ENCODE measurements at regions not wholly inside any gene's neighbourhood (a gene's known extent, or its start where the extent isn't known, plus 50 kb on each side); places are given as distances from the start of the nearest gene placed in this dataset.

DNA sequence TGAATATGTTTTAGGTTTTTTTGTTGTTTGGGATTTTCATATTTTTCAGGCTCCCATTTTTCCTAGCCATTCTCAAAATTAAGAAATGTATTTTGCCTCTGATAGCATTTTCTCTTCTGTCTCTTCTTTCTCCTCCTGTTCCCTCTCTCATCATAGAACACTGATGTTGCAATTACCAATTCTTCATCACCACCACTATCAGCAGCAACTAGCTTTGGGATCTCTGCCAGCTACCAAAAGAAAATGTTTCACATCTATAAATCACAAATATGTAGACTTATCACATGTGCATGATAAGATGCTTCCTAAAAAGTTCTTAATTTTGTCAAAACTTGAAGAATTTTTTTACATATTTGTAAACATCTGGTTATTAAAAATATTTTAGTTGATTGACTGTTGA is 887.1 kb downstream of the MAT2B start:
- no peak for DNase-seq (ENCODE audit: low spot score)

DNA sequence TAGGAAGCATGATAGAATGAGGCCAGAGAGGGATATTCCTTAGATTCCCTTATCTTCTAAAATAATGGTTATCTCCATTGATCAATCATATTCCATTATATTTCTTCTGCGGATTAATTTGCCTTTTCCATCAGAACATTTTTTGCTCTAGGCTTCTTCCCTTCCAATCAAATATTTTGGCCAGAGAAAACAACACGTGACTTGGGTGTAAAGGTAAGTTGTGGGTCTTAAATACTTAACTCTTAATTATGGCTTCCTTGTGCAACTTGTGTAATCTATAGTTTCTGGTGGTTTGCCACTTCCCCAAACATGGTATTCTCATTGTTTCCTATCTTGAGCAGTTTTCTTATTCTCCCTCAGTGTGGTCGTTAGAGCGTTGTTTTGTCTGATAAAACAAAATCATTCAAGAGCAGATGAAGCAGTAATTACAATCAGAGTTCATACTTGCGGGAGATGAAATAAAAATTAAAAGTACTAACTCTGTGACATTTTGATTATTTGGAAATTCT is 889.3 kb downstream of the MAT2B start:
- no peak for DNase-seq (ENCODE audit: low spot score)

DNA sequence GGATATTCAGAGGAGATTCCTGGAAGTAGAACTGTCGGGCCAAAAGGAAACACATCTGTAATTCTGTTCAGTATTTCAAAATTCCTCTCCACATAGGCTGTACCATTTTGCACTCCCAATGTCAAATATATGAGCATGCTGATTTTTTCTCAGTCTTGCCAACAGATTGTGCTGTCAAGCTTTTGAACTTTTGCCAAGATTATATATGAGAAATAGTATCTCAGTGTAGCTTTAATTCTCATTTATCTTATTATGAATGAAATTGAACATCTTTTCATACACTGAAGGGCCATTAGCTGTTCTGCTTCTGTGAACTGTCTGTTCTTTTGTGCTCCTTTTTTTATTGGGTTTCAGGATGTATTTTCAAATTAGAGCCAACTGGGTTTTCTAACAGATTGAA is 907.1 kb downstream of the MAT2B start:
- DNase-seq (ENCODE audit: low spot score): no peak

DNA sequence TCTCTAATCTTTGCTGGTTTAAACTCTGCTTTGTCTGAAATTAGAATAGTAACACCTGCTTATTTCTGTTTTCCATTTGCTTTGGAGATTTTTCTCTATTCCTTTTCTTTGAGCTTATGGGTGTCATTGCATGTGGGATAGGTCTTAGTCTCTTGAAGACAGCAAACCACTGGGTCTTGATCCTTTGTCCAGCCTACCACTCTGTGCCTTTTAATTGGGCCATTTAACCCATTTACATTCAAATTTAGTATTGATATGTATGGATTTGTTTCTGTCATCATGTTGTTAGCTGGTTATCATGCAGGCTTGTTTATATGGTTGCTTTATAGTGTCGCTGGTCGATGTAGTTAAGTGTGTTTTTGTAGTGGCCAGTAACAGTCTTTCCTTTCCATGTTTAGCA is 914.7 kb downstream of the MAT2B start:
- no peak for DNase-seq (ENCODE audit: low spot score)

DNA sequence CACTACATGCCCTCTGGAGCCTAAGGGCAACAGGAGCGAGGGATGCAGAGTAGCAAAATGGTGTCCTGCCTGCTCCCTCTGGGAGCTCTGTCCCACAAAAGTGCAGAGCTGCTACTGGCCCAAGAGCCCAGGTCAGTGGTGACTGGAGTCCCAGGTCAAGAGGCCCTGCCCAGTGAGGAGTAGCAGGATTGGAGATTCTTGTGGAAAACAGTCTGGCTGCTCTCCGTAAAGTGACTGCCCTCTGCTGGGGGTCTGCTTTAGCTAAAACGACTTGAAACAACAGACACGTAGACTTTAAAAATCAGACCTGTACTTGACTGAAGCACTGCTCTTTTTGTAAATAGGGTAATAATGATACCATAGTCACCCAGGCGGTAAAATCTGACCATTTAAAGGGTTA is 917.0 kb downstream of the MAT2B start:
- no peak for DNase-seq (ENCODE audit: low spot score)

DNA sequence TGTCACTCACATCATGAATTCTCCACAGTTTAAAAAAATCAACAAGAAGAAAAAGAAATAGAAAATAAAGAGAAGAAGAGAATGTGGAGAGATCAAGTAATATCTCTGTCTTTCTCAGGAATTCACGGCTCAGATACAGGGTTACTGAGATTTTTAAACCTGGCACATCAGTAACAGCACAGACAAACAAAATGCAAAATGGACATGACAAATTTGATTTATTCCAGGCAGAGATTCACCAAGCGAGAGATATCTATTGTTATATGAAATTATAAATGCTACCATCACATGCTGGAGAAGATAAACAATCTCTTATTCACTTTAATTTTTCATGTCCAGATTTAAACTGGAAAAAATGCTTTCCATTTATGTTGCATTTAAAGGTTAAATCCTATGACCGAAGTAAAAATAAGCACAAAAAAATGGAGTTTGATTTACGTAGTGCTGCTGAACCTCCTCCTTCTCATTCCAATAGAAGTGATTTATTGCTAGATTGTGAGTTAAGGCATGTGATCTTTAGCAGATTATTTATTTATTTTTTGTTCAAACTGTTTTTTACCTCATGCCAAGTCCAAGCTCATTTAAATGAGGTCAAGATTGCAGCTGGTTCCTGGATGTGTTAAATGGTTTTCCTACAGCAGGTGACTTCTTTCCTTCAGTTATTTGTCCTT is 926.4 kb downstream of the MAT2B start:
- DNase-seq (ENCODE audit: low spot score): no peak

DNA sequence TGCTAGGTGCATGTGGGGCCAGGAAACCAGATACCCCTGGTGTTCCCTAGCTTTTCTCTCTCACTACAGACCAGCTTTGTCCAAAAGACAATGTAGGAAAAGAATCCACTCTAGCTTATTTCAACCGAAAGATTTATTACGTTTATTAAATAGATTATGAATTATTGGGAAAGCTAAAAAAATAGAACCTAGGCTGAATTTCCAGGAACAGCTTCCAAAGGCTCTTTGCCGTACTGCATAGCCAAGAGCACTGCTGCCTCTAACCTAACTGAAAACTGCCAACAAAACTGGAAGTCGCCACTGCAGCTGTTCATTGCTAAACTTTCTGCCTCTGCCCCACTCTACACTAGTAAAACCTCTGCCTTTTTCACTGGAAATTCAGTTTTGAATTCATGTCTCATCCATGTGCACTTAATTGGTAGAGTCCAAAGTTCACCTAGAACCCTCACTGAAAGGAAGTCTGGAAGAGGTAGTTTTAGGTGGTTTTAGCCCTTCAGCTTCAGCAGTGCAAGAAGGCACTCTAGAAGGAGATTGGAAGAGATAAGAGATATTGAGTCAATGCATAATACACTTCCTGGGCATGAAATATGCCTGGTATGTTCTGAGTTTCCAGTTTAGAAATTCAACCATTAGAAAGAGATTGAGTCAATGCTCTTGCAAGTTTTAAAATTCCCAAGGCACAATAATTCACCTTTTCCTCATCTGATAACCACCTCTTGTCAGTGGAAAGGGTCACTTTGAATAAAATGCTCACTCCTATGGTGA is 927.9 kb downstream of the MAT2B start:
- DNase-seq (ENCODE audit: low spot score): no peak

DNA sequence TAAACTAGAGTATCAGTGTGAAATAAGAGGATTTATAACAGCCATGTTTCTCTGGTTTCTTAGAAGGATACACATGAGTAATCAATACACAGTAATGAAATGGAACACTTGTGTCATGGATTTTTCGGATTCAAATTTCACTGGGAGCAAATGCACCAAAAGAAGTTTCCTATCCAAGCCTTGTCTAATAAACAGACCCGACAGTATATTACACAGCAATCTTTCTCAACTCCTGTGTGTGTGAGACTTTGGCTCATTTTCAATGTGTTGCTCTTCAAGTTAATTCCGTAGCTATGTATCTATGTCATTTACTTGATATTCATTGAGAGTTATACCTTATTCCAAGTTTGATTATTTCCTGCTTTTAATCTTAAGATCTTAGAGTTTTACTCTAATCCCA is 930.2 kb downstream of the MAT2B start:
- DNase-seq (ENCODE audit: low spot score): no peak

DNA sequence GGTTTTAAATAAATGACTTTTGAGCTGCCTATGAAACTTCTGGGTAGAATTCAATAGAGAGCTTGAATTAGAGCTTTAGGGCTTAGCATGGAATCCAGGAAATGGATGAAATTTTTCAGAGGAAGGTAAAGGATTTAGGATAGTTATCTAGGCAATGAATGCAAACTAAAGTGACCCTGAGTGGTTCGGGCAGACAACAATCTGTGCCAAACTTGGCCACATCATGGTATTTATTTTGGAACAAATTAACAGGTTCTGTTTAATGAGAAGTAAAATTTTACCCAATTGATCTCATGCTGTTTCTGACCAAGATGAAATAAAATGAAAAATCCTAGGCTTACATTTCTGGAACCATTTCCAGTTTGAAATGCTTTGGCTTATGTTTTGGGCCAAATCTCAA is 934.4 kb downstream of the MAT2B start:
- no peak for DNase-seq (ENCODE audit: low spot score)

DNA sequence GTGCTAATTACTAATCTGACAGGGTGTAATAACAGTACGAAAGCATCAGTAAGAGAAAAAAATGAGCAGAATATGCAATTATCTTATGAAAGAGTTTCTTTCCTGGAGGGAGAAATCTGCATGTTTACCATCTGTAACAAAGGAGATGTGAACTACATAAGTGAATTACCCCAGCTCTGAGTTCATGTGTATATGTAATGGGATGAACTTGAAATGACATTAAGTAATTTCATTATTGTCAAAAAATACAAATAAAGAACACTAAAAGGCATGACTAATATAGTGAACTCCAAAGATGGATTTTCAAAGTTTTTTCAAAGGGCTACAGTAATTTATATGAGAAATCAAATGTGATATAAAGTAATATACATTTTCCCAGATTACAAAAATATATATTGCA is 944.0 kb downstream of the MAT2B start:
- DNase-seq (ENCODE audit: low spot score): no peak

DNA sequence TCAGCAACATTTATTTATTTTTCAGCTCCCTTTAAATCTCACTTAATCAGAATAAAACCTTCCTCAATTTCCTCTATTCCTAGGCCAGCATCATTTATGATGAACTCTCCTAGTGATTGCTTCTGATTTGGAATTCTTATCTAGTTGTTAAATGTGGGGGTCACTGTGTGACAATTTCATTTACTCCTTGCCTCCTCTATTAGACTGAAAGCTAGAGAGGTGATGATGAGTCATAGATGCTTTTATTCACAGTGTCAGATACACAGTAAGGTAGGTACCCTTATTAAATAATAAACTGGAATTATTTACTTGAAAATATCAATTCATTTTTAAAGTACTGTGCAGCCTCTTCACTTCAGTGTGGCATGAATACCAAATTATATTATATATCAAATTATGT is 960.6 kb downstream of the MAT2B start:
- no peak for DNase-seq (ENCODE audit: low spot score)

DNA sequence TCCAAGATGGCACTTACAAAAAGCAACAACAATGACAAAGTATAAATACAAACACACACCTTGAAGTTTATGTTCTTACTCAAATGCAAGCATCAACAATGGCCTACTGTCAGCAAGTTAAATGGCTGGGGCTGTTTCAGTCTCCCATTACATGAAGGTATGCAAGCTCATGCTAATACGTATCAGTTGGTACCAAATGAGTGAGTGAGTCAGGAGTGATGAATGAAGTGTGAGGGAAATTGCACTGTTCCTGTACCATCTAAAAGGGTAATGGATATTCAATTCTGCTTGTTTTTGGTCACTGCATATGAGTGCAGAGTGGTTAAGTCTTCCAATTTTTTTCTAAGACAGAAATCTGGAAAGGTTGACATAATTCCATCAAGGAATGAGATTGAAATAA is 964.9 kb downstream of the MAT2B start:
- no peak for DNase-seq (ENCODE audit: low spot score)

DNA sequence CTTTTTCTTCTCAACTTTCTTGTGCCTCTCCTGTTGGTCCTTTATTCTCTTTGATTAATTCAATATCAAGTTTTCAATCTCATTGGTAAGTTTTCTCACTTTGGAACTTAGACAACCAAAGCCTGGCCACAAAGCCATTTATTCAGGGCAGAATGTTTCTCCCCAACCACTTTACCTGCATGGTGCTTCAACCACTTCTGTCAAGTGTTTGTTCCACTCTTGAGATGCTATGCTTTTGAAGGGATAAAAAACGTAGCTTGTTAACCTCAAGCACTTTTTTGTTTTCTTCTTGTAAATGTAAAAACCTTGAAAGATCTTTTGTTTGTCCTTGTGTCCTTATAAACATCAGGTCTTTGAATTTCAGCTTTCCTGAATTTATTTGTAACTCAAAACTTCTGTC is 966.7 kb downstream of the MAT2B start:
- DNase-seq (ENCODE audit: low spot score): no peak

DNA sequence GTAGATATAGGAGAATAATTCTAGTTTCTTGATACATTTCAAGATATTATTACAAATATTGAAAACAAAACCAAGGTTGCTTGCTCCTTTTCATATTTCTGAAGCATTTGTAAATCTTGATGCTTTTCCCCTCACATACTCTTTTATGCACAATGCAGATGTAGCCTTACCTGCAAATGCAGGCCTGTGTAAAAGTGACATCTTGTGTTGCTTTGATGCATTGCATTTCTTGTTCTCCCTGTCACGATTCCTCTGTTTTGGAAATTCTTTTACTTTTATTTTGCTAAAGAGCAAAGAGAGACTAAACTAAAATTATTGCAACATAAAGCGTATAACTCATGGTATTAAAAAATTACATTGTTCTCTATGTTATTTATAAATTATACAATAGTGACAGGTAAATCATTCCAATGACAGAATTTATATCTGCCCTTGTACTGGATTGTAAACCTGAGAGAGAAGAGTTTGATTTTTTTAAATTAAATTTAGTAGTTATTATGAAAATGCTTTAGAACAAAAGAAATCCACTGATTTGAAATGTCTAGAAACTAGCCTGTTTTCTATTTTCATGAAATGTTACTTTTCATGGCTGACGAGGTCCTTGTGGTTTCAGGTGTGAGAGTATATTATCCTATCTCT is 970.0 kb downstream of the MAT2B start:
- DNase-seq (ENCODE audit: low spot score): peak; percentile 30

DNA sequence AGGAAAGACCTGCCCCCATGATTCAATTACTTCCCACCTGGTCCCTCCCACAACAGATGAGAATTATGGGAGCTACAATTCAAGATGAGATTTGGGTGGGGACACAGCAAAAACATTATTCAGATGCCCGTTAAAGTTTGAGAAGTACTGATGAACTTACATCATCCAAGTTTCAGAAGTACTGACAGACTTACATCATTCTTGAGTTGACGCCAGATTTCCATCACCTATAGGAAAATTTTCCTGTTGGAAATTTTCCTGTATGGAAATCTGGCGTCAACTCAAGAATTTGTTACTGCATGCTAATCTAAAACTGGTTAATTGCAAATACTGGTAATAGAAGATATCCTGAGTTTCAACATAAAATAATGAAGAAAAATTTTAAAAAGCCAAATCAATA is 975.9 kb downstream of the MAT2B start:
- no peak for DNase-seq (ENCODE audit: low spot score)

DNA sequence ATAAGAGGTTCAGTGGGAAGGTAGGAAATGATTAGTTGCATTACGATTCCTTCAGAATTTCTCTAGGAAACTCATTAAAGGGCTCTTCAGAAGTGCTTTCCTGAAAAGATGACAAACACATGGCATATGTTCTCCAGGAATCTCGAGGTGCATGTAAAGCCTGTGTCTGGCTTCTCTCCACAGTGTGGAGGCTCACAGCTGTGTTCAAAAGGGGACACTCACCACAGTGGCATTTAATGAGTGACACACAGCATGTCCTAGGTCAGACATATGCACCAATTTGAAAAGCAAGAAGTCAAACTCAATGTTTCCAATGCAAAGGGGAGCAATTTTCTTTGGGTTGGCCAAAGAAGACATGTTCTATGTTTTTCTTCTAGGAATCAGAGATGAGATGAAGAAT is 976.9 kb downstream of the MAT2B start:
- DNase-seq (ENCODE audit: low spot score): no peak

DNA sequence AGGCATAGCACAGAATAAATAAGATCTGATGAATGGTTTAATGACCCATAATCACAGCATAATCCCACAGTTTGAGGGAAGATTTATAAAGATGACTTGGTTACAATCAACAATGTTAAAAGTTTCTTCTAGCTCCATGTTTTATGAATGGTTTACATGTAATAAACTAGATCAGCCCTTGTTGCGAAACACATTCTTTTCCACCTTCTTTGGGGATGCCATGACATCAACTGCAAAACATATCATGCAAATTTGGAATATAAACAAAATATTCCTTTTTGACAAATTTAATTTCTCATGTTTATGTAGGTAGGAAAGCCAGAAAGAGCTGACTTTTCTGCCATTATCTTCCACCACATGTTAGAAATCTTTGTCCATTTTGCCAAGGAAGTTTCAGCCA is 979.5 kb downstream of the MAT2B start:
- no peak for DNase-seq (ENCODE audit: low spot score)

DNA sequence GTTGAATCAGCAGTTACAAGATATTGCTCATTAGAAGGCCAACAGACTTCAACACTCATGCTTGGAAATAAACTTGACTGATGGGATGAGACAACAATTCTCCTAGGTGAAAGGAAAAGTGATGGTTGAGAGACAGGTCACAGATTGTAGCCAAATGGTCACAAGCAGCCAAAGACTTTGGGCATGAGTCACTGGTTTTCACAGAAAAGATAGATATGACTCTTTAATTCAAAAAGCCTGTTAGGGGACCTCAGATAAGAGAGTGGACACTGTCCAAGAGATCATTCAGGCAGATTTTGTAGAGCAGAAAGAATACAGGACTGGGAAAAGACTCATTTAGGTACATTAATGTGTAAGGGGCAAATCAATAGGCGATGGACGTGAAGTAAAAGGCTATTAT is 982.5 kb downstream of the MAT2B start:
- DNase-seq (ENCODE audit: low spot score): no peak

DNA sequence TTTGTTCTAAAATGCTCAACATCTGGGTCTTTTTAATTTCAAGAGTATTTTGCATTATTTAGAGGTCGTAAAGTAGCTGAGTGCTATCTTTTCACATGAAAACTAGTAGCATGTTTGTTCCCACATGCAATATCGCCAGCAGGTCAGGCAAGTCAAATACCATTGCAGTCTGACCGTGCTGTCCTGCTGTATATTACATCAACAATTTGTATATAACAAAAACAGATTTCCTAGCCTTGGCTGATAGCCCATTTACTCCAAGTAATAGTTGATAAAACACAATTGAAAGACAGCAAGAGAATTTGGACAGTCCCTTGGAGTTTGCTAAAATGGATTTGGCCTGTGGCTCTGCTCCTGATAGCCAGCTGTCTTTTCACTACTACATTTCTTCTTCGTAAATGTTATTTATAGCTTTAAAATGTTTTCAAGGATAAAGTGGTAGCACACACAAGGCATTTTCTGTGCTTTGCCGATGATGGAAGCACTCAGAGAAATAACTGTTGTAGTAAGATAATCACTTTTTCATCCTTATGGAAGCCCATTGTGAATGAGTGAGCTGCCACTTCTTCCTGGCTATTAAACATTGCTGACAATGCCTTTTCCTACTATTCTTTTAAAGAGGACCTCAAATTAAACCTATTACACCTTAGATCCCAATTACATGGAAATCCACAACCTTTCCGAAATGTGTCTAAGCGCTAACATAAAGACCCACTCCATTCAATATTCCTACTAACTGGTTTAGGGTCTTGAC is 992.1 kb downstream of the MAT2B start:
- no peak for DNase-seq (ENCODE audit: low spot score)

DNA sequence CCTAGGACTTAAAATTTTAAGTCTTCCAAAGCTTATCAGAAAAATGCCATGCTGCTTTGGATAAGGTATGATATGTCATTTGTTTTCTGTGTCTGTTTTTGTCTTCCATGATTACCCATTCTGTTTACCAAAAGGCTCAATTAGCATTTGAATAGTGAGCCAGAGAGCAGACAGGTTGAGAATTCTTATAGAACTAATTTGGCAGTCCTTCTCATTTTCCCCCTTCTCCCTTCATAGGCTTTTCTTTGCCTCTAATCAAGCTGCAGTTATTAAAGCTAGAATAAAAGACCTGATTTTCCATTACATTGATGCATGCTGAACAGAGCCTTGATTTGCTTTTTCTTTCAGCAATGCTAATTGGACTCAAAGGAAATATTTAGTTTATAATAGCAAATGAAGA is 993.0 kb downstream of the MAT2B start:
- DNase-seq (ENCODE audit: low spot score): no peak

DNA sequence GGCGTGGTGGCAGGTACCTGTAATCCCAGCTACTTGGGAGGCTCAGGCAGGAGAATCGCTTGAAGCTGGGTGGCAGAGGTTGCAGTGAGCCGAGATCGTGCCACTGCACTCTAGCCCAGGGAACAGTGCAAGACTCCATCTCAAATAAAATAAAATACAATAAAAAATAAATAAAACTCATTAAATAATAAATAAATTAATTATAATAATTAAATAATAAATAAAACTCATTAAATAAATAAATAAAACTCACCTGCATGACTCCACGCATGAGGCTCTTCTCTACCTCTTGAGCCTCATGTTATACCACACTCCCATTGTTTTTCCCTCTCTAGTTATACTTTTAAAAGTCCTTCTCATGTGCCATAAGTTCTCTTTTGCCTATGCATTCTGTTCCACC is 995.4 kb downstream of the MAT2B start:
- DNase-seq (ENCODE audit: low spot score): no peak

DNA sequence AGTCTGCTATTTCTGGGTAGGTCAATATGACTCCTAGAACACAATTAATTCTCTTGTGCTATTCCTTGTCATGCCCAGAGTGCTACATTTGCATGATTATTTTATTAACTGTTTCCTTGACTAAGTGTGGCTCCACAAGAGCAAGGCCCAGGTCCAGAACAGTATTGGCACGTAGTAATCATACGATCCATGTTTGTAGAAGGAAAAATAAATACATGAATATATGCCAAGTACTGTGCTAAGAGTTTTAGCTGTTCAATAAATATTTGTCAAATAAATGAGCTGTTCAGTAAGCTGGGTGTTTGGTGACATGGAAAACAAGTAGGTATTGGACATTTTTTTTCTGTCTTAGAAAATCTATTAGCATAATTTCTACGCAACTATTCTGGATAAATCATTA is 995.9 kb downstream of the MAT2B start:
- no peak for DNase-seq (ENCODE audit: low spot score)

Data from NAMALWA (cell line).